GM12801 (cell line): ENCODE measurements at regions not wholly inside any gene's neighbourhood (a gene's known extent, or its start where the extent isn't known, plus 50 kb on each side); places are given as distances from the start of the nearest gene placed in this dataset.

Source experiments
- TF ChIP-seq, protein P1 (sequence below): IDR thresholded peaks from one replicate; pipeline ENCODE4 v1.5.1; 2011; ENCODE audit warnings: control low read depth; ENCODE audit not compliant: insufficient read length; ENCODE audit errors: extremely low read depth

GRCh38 chr13:107233541-107233940 lies 665.6 kb upstream of the ARGLU1 start:
- TF ChIP-seq, protein P1, sequence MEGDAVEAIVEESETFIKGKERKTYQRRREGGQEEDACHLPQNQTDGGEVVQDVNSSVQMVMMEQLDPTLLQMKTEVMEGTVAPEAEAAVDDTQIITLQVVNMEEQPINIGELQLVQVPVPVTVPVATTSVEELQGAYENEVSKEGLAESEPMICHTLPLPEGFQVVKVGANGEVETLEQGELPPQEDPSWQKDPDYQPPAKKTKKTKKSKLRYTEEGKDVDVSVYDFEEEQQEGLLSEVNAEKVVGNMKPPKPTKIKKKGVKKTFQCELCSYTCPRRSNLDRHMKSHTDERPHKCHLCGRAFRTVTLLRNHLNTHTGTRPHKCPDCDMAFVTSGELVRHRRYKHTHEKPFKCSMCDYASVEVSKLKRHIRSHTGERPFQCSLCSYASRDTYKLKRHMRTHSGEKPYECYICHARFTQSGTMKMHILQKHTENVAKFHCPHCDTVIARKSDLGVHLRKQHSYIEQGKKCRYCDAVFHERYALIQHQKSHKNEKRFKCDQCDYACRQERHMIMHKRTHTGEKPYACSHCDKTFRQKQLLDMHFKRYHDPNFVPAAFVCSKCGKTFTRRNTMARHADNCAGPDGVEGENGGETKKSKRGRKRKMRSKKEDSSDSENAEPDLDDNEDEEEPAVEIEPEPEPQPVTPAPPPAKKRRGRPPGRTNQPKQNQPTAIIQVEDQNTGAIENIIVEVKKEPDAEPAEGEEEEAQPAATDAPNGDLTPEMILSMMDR = no peak

GRCh38 chr13:107231944-107232343 lies 664.0 kb upstream of the ARGLU1 start:
- TF ChIP-seq, protein P1 = no peak

GRCh38 chr13:107223867-107224266 lies 655.9 kb upstream of the ARGLU1 start:
- TF ChIP-seq, protein P1 = no peak

DNA sequence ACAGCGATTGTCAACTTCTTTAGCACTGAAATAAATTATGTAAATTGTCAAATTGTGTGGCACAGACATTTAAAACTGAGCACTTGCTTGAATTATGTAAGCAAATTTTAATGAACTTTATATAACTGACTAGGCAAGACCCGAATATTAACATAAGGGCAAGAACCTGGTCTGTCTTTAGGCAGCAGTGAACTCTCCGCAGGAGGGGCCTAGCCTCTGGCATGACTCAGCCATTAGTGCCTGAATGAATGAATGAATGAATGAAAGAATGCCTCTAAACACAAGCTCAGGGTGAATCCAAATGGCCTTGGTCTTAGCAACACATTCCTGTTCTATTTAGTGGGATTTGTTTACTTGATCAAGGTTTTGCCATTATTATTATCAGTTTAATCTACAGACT lies 654.7 kb upstream of the ARGLU1 start:
- TF ChIP-seq, protein P1 = no peak

GRCh38 chr13:107220245-107220644 lies 652.3 kb upstream of the ARGLU1 start:
- TF ChIP-seq, protein P1 = no peak

- TF ChIP-seq, protein P1 = no peak
Measured at GRCh38 chr13:107217251-107217650, 649.3 kb upstream of the ARGLU1 start.

- TF ChIP-seq, protein P1 = no peak
Measured at GRCh38 chr13:107216046-107216755, 648.3 kb upstream of the ARGLU1 start.

DNA sequence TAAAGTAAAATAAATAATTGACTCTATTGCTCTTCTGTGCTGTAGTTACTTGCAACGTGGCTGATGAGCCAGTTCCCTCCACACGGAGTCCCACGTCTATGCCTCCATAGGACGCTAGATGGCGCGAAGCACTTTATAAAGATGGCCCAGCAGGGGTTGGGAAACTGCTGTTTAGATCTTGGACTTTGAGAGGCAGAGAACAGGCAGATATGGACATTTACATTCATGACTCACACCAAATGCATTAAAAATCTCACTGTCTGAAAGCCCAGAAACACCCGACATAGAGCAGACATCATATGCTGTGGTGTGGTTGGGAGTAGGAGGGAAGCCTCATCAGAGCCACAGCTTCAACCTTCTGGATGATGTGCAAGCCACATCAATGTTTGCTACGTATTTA lies 643.1 kb upstream of the ARGLU1 start:
- TF ChIP-seq, protein P1 = no peak
